ENCODE measurements at regions not wholly inside any gene's neighbourhood (a gene's known extent, or its start where the extent isn't known, plus 50 kb on each side); places are given as distances from the start of the nearest gene placed in this dataset.

GRCh38 chr16:8496364-8496763 lies 93.9 kb downstream of the TMEM114 start:
- no peaks in the 10 kb centered on the region for H3K4me1 ChIP-seq (ENCODE audit: insufficient read depth, low read length)
- no peak for TF ChIP-seq CTCF (IDR thresholded peaks at IDR 0.05)
- ATAC-seq (ENCODE audit: poor library complexity): no peak
- H3K27me3 ChIP-seq (ENCODE audit: control insufficient read depth in 1 of 2, insufficient read depth in 2 of 2, low read length in 2 of 2): no peaks in the 10 kb centered on the region
- H3K9me3 ChIP-seq (ENCODE audit: control insufficient read depth in 1 of 2, insufficient read depth in 1 of 2, low read length in 2 of 2): no peaks in the 10 kb centered on the region
- no peak overlapping the region for H3K4me3 Mint-ChIP-seq
- H3K9me3 Mint-ChIP-seq: peaks cover 2% of the 10 kb centered on the region
- H3K27ac ChIP-seq (ENCODE audit: low read depth in 1 of 2, low read length in 2 of 2): no peak overlapping the region
- peaks cover 15% of the 10 kb centered on the region for H3K27me3 Mint-ChIP-seq
- H3K27ac Mint-ChIP-seq: no peak overlapping the region
- intact Hi-C loops (cut with DNase I, micrococcal nuclease): no loop called here
- H3K36me3 Mint-ChIP-seq (ENCODE audit: low read depth): no peaks in the 10 kb centered on the region
- CTCF ChIA-PET: no interaction called here
- H3K4me1 Mint-ChIP-seq (ENCODE audit: low read depth): no peaks in the 10 kb centered on the region
- DNase-seq: no peak
- POLR2A ChIA-PET: no interaction called here
- no peaks in the 10 kb centered on the region for H3K36me3 ChIP-seq (ENCODE audit: insufficient read depth, low read length)
- no peak overlapping the region for H3K4me3 ChIP-seq (ENCODE audit: low read length)

GRCh38 chr16:8493972-8494371 lies 96.3 kb downstream of the TMEM114 start:
- Histone ChIP-seq H3K36me3 (ENCODE audit: insufficient read depth, low read length) (no peaks in the 10 kb centered on the region), H3K27ac (ENCODE audit: low read depth in 1 of 2, low read length in 2 of 2) (no peak overlapping the region), H3K4me1 (ENCODE audit: insufficient read depth, low read length) (no peaks in the 10 kb centered on the region), H3K27me3 (ENCODE audit: control insufficient read depth in 1 of 2, insufficient read depth in 2 of 2, low read length in 2 of 2) (no peaks in the 10 kb centered on the region), H3K9me3 (ENCODE audit: control insufficient read depth in 1 of 2, insufficient read depth in 1 of 2, low read length in 2 of 2) (no peaks in the 10 kb centered on the region), H3K4me3 (ENCODE audit: low read length) (no peak overlapping the region)
- intact Hi-C loops (cut with DNase I, micrococcal nuclease): no loop called here
- Mint-ChIP-seq H3K9me3 (no peaks in the 10 kb centered on the region), H3K4me1 (ENCODE audit: low read depth) (no peaks in the 10 kb centered on the region), H3K27ac (no peak overlapping the region), H3K36me3 (ENCODE audit: low read depth) (no peaks in the 10 kb centered on the region), H3K4me3 (no peak overlapping the region), H3K27me3 (peaks cover 6% of the 10 kb centered on the region)
- no peak for ATAC-seq (ENCODE audit: poor library complexity)
- ChIA-PET POLR2A (no interaction called here), CTCF (no interaction called here)
- no peak for TF ChIP-seq CTCF (IDR thresholded peaks at IDR 0.05)
- DNase-seq: no peak

- Mint-ChIP-seq H3K9me3 (no peaks in the 10 kb centered on the region), H3K36me3 (ENCODE audit: low read depth) (no peaks in the 10 kb centered on the region), H3K27ac (no peak overlapping the region), H3K4me3 (no peak overlapping the region), H3K4me1 (ENCODE audit: low read depth) (no peaks in the 10 kb centered on the region), H3K27me3 (peaks cover 6% of the 10 kb centered on the region)
- H3K27ac ChIP-seq (ENCODE audit: low read depth in 1 of 2, low read length in 2 of 2): no peak overlapping the region
- H3K4me1 ChIP-seq (ENCODE audit: insufficient read depth, low read length): no peaks in the 10 kb centered on the region
- intact Hi-C loops (cut with DNase I, micrococcal nuclease): no loop called here
- no peak overlapping the region for H3K4me3 ChIP-seq (ENCODE audit: low read length)
- ChIA-PET CTCF (no interaction called here), POLR2A (no interaction called here)
- DNase-seq (no peak), ATAC-seq (ENCODE audit: poor library complexity) (no peak)
- no peaks in the 10 kb centered on the region for H3K9me3 ChIP-seq (ENCODE audit: control insufficient read depth in 1 of 2, insufficient read depth in 1 of 2, low read length in 2 of 2)
- no peaks in the 10 kb centered on the region for H3K36me3 ChIP-seq (ENCODE audit: insufficient read depth, low read length)
- TF ChIP-seq CTCF (IDR thresholded peaks at IDR 0.05): no peak
- no peaks in the 10 kb centered on the region for H3K27me3 ChIP-seq (ENCODE audit: control insufficient read depth in 1 of 2, insufficient read depth in 2 of 2, low read length in 2 of 2)
These were observed 97.6 kb downstream of the TMEM114 start for GRCh38 chr16:8492690-8493089.

Measured in CD4-positive, alpha-beta T cell (primary cell).